H1 (cell line): ENCODE measurements at regions not wholly inside any gene's neighbourhood (a gene's known extent, or its start where the extent isn't known, plus 50 kb on each side); places are given as distances from the start of the nearest gene placed in this dataset.

Source experiments
- ASH2L ChIP-seq: fragments of 200-600, 300-600 bp; sonication (generic); IDR thresholded peaks from one replicate; pipeline ENCODE4 v1.7.1; 2017; ENCODE audit warnings: low read length
- ATF2 ChIP-seq: IDR thresholded peaks from 2 replicates; pipeline ENCODE4 v1.6.1; 2012; ENCODE audit warnings: low read length, inconsistent platforms
- BCL11A ChIP-seq, 2 experiments: IDR thresholded peaks; one replicate each; pipeline ENCODE4 v1.6.1; 2011; ENCODE audit warnings: low read depth in 2 of 2, low read length in 2 of 2, mild to moderate bottlenecking in 2 of 2
- CHD2 ChIP-seq: IDR thresholded peaks from 2 replicates; pipeline ENCODE4 v1.6.1; 2012; ENCODE audit warnings: low read length, improper control_type of control experiment
- EZH2 ChIP-seq: fragments of 200-600 bp; sonication (generic); IDR thresholded peaks from 2 replicates; pipeline ENCODE4 v1.7.1; 2012; ENCODE audit warnings: low read depth, mild to moderate bottlenecking, moderate library complexity, low read length, inconsistent platforms; ENCODE audit not compliant: severe bottlenecking
- JUN ChIP-seq: IDR thresholded peaks from 2 replicates; pipeline ENCODE4 v1.6.1; 2011; ENCODE audit warnings: low read depth, mild to moderate bottlenecking, improper control_type of control experiment, low read length
- KDM4A ChIP-seq: IDR thresholded peaks from one replicate; pipeline ENCODE4 v1.7.1; 2012; ENCODE audit warnings: low read depth, mild to moderate bottlenecking, moderate library complexity, low read length, inconsistent platforms; ENCODE audit not compliant: severe bottlenecking
- NRF1 ChIP-seq: IDR thresholded peaks from 2 replicates; pipeline ENCODE4 v1.6.1; 2011; ENCODE audit warnings: mild to moderate bottlenecking, low read depth, low read length, improper control_type of control experiment

GRCh38 chr10:128305601-128306345 lies 179.6 kb upstream of the MKI67 start (continued):
- TF ChIP-seq EZH2 (no peak), CHD2 (no peak), BCL11A (IDR thresholded peaks at IDR 0.05; ENCODE audit: low read depth in 2 of 2, low read length in 2 of 2) (no peak), ATF2 (no peak), NRF1 (no peak), KDM4A (no peak), JUN (no peak), ASH2L (no peak)
